ENCODE measurements at regions not wholly inside any gene's neighbourhood (a gene's known extent, or its start where the extent isn't known, plus 50 kb on each side); places are given as distances from the start of the nearest gene placed in this dataset.

GRCh38 chr3:72100601-72101187 is 315.7 kb upstream of the PROK2 start:
- peak overlapping the region; percentile 67 for H3K4me3 ChIP-seq (ENCODE audit: low read depth, low read length)
- TF ChIP-seq CTCF (IDR thresholded peaks at IDR 0.05; ENCODE audit: insufficient read depth, low read depth, low read length, missing control alignments), result no peak
- peak; percentile 92 for DNase-seq (ENCODE audit: low read depth)

GRCh38 chr3:72100080-72100511 is 315.1 kb upstream of the PROK2 start:
- peak overlapping the region; percentile 67 for H3K4me3 ChIP-seq (ENCODE audit: low read depth, low read length)
- peak; percentile 44 for DNase-seq (ENCODE audit: low read depth)
- no peak for TF ChIP-seq CTCF (IDR thresholded peaks at IDR 0.05; ENCODE audit: insufficient read depth, low read depth, low read length, missing control alignments)

GRCh38 chr3:72099326-72100079 is 314.6 kb upstream of the PROK2 start:
- no peak for TF ChIP-seq CTCF (IDR thresholded peaks at IDR 0.05; ENCODE audit: insufficient read depth, low read depth, low read length, missing control alignments)
- peak; percentile 37 for DNase-seq (ENCODE audit: low read depth)
- H3K4me3 ChIP-seq (ENCODE audit: low read depth, low read length), result peak overlapping the region; percentile 67

GRCh38 chr3:72097053-72097452 is 312.1 kb upstream of the PROK2 start:
- TF ChIP-seq CTCF (IDR thresholded peaks at IDR 0.05; ENCODE audit: insufficient read depth, low read depth, low read length, missing control alignments), result no peak
- H3K4me3 ChIP-seq (ENCODE audit: low read depth, low read length), result no peak overlapping the region

GRCh38 chr3:72095521-72095920 is 310.6 kb upstream of the PROK2 start:
- DNase-seq (ENCODE audit: low read depth), result peak; percentile 37
- no peak overlapping the region for H3K4me3 ChIP-seq (ENCODE audit: low read depth, low read length)
- no peak for TF ChIP-seq CTCF (IDR thresholded peaks at IDR 0.05; ENCODE audit: insufficient read depth, low read depth, low read length, missing control alignments)

More at GRCh38 chr3:72097053-72097452, 312.1 kb upstream of the PROK2 start:
- DNase-seq (ENCODE audit: low read depth), result no peak

- no peak for TF ChIP-seq CTCF (IDR thresholded peaks at IDR 0.05; ENCODE audit: insufficient read depth, low read depth, low read length, missing control alignments)
- no peak for DNase-seq (ENCODE audit: low read depth)
- H3K4me3 ChIP-seq (ENCODE audit: low read depth, low read length), result no peak overlapping the region
Observed at GRCh38 chr3:72093992-72094334, 309.0 kb upstream of the PROK2 start.

Data from GM12865 (cell line).